IPS DF 4.7 (cell line): ENCODE measurements at regions not wholly inside any gene's neighbourhood (a gene's known extent, or its start where the extent isn't known, plus 50 kb on each side); places are given as distances from the start of the nearest gene placed in this dataset.

Experiments used
- DNase-seq: peaks from one replicate; pipeline ENCODE4 v3.0.0-alpha.2; 2013; ENCODE audit warnings: low spot score; ENCODE audit errors: extremely low read depth

- DNase-seq: no peak
These were observed 53.6 kb upstream of the GRM5 start for GRCh38 chr11:89119426-89119825.

DNA sequence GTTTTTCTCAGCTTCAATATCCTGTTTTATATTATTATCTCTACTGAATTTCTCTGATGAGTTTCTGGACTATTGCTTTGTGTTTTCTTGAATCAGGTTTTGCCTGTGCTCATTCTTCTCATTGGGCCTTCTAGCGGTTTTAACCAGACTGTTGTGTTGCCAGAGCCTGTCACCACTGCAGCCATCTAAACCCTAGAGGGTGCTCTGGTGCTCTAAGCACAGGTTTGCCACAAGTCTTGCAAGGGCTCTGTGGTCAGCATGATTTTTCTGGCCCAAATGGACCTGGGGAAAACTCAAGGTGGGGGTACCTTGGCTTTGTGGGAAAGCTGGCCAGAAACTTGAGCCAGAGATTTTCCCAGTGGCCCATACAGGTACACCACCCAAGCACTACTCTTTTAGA lies 52.4 kb upstream of the TYR start:
- DNase-seq: peak; percentile 5
